ENCODE measurements at regions not wholly inside any gene's neighbourhood (a gene's known extent, or its start where the extent isn't known, plus 50 kb on each side); places are given as distances from the start of the nearest gene placed in this dataset.

DNA sequence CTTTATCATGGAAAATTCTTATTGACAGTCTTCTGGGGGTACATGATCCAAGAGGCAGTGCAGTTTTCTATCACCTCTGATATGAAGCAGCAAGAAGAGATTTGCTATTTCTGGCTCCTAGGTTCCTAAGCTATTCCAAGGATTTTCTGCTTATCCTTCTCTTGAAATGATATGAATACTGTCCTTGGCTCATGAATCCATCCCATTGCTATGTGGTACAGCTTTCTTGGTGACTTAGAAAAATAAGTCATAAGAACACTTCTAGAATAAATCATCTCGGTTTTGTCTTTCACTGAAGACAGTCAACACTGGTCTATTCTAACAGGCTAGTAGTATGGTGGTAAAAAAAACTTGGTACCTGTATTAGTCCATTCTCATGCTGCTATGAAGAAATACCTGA lies 333.6 kb upstream of the RASGRP1 start:
- Histone ChIP-seq H3K4me3 (ENCODE audit: insufficient read depth, low read length, poor library complexity, severe bottlenecking) (no peak overlapping the region), H4K20me1 (ENCODE audit: low read depth, low read length) (no peaks in the 10 kb centered on the region), H3K4me2 (ENCODE audit: low read depth, low read length, poor library complexity, severe bottlenecking) (no peak overlapping the region), H3K27ac (ENCODE audit: low read depth, low read length) (no peak overlapping the region), H3K27me3 (ENCODE audit: low read length) (no peaks in the 10 kb centered on the region), H3K9me2 (replicated peaks; ENCODE audit: insufficient read depth, low read length) (no peaks in the 10 kb centered on the region), H2AFZ (ENCODE audit: low read depth, low read length, severe bottlenecking) (no peak overlapping the region), H3K79me2 (ENCODE audit: insufficient read depth, low read length) (no peaks in the 10 kb centered on the region), H3K9me3 (ENCODE audit: insufficient read depth, low read length) (no peaks in the 10 kb centered on the region), H3K36me3 (ENCODE audit: low read length) (no peaks in the 10 kb centered on the region), H3F3A (ENCODE audit: insufficient read depth) (no peaks in the 10 kb centered on the region), H3K9ac (ENCODE audit: low read length) (no peak overlapping the region)
- TF ChIP-seq EZH2phosphoT487 (conservative IDR thresholded peaks at IDR 0.05; ENCODE audit: low read length) = no peak
- TF ChIP-seq, protein P1, sequence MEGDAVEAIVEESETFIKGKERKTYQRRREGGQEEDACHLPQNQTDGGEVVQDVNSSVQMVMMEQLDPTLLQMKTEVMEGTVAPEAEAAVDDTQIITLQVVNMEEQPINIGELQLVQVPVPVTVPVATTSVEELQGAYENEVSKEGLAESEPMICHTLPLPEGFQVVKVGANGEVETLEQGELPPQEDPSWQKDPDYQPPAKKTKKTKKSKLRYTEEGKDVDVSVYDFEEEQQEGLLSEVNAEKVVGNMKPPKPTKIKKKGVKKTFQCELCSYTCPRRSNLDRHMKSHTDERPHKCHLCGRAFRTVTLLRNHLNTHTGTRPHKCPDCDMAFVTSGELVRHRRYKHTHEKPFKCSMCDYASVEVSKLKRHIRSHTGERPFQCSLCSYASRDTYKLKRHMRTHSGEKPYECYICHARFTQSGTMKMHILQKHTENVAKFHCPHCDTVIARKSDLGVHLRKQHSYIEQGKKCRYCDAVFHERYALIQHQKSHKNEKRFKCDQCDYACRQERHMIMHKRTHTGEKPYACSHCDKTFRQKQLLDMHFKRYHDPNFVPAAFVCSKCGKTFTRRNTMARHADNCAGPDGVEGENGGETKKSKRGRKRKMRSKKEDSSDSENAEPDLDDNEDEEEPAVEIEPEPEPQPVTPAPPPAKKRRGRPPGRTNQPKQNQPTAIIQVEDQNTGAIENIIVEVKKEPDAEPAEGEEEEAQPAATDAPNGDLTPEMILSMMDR (IDR thresholded peaks at IDR 0.05; ENCODE audit: insufficient read depth, low read length, poor library complexity, severe bottlenecking) = no peak

DNA sequence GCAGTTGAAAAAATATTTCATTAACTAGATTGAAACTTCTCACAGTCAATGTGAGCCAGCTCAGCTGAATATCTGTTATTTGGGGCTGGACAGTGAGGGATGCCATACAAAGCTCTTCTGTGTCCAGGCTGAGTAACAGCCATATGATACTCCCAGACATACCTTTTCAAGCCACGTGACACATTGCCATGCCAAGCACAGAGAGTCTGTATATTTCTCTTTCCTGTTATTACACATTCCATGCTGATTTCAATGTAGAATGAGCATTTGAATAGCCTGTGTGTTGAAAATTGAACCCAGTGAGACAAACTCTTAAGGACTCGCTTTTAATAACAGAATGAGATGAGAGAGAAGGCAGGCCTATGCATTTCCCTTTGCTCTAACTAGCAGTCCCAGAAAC lies 334.7 kb upstream of the RASGRP1 start:
- no peak overlapping the region for H2AFZ ChIP-seq (ENCODE audit: low read depth, low read length, severe bottlenecking)
- H3K9ac ChIP-seq (ENCODE audit: low read length) = no peak overlapping the region
- H3K9me2 ChIP-seq (replicated peaks; ENCODE audit: insufficient read depth, low read length) = no peaks in the 10 kb centered on the region
- TF ChIP-seq, protein P1 (IDR thresholded peaks at IDR 0.05; ENCODE audit: insufficient read depth, low read length, poor library complexity, severe bottlenecking) = no peak
- no peak for TF ChIP-seq EZH2phosphoT487 (conservative IDR thresholded peaks at IDR 0.05; ENCODE audit: low read length)
- no peaks in the 10 kb centered on the region for H3K27me3 ChIP-seq (ENCODE audit: low read length)
- no peak overlapping the region for H3K4me3 ChIP-seq (ENCODE audit: insufficient read depth, low read length, poor library complexity, severe bottlenecking)
- no peaks in the 10 kb centered on the region for H3K9me3 ChIP-seq (ENCODE audit: insufficient read depth, low read length)
- no peak overlapping the region for H3K27ac ChIP-seq (ENCODE audit: low read depth, low read length)
- H4K20me1 ChIP-seq (ENCODE audit: low read depth, low read length) = no peaks in the 10 kb centered on the region
- no peaks in the 10 kb centered on the region for H3F3A ChIP-seq (ENCODE audit: insufficient read depth)
- no peaks in the 10 kb centered on the region for H3K36me3 ChIP-seq (ENCODE audit: low read length)
- no peaks in the 10 kb centered on the region for H3K79me2 ChIP-seq (ENCODE audit: insufficient read depth, low read length)
- no peak overlapping the region for H3K4me2 ChIP-seq (ENCODE audit: low read depth, low read length, poor library complexity, severe bottlenecking)

DNA sequence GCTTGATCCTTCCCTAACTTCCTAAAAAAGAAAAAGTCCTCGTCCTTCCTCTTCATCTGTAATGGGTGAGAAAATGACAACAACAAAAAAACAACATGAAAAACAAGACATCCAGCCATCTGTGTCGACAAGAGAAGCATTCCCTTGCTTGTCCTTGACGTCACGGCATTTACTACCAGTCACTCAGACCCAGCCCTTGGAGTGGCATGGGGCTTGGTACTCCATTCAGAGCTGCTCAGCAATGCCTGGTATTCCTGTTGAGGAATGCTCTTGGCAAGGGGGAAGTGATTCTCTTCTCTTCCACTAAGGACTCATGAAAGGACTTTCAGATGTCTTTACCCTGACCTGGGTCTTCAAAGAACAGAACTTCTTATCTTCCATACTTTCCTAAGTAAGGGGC lies 339.7 kb upstream of the RASGRP1 start:
- H3K4me3 ChIP-seq (ENCODE audit: insufficient read depth, low read length, poor library complexity, severe bottlenecking) = no peak overlapping the region
- no peak overlapping the region for H3K27ac ChIP-seq (ENCODE audit: low read depth, low read length)
- no peaks in the 10 kb centered on the region for H3F3A ChIP-seq (ENCODE audit: insufficient read depth)
- H3K27me3 ChIP-seq (ENCODE audit: low read length) = no peaks in the 10 kb centered on the region
- no peaks in the 10 kb centered on the region for H4K20me1 ChIP-seq (ENCODE audit: low read depth, low read length)
- H3K9me2 ChIP-seq (replicated peaks; ENCODE audit: insufficient read depth, low read length) = no peaks in the 10 kb centered on the region; the same call in 1 of the 2 replicates
- H3K36me3 ChIP-seq (ENCODE audit: low read length) = no peaks in the 10 kb centered on the region
- no peaks in the 10 kb centered on the region for H3K79me2 ChIP-seq (ENCODE audit: insufficient read depth, low read length)
- H3K9me3 ChIP-seq (ENCODE audit: insufficient read depth, low read length) = no peaks in the 10 kb centered on the region
- TF ChIP-seq, protein P1 (IDR thresholded peaks at IDR 0.05; ENCODE audit: insufficient read depth, low read length, poor library complexity, severe bottlenecking) = no peak
- TF ChIP-seq EZH2phosphoT487 (conservative IDR thresholded peaks at IDR 0.05; ENCODE audit: low read length) = no peak
- H3K9ac ChIP-seq (ENCODE audit: low read length) = no peak overlapping the region
- H3K4me2 ChIP-seq (ENCODE audit: low read depth, low read length, poor library complexity, severe bottlenecking) = no peak overlapping the region
- no peak overlapping the region for H2AFZ ChIP-seq (ENCODE audit: low read depth, low read length, severe bottlenecking)

Measured in SU-DHL-6 (cell line).